ENCODE measurements at regions not wholly inside any gene's neighbourhood (a gene's known extent, or its start where the extent isn't known, plus 50 kb on each side); places are given as distances from the start of the nearest gene placed in this dataset.
A peak's percentile ranks its signal among the peaks of the same experiment; 100 is the strongest.
"Not testable (repeated sequence)": the region's sequence is repeated elsewhere in the genome, so short reads cannot be mapped to it uniquely, and the experiment has no call there.

GRCh38 chr5:130955041-130955440 is 210.0 kb downstream of the HINT1 start:
- DNase-seq (ENCODE audit: low read depth), result peak; percentile 10

GRCh38 chr5:130954336-130954735 is 210.7 kb downstream of the HINT1 start:
- DNase-seq (ENCODE audit: low read depth), result no peak

GRCh38 chr5:130939059-130939458 is 226.0 kb downstream of the HINT1 start:
- DNase-seq (ENCODE audit: low read depth), result no peak

GRCh38 chr5:130937046-130937445 is 228.0 kb downstream of the HINT1 start:
- no peak for DNase-seq (ENCODE audit: low read depth)

GRCh38 chr5:130923543-130924124 is 241.4 kb downstream of the HINT1 start:
- peak; percentile 50 for DNase-seq (ENCODE audit: low read depth)

GRCh38 chr5:130912088-130912487 is 253.0 kb downstream of the HINT1 start:
- no peak for DNase-seq (ENCODE audit: low read depth)

- DNase-seq (ENCODE audit: low read depth), result no peak
Measured at GRCh38 chr5:130908186-130908585, 256.9 kb downstream of the HINT1 start.

GRCh38 chr5:130897537-130898195 is 267.4 kb downstream of the HINT1 start:
- DNase-seq (ENCODE audit: low read depth), result not testable (repeated sequence)

- not testable (repeated sequence) for DNase-seq (ENCODE audit: low read depth)
Measured at GRCh38 chr5:130897181-130897536, 267.9 kb downstream of the HINT1 start.

- no peak for DNase-seq (ENCODE audit: low read depth)
Measured at GRCh38 chr5:130896636-130897035, 268.4 kb downstream of the HINT1 start.

GRCh38 chr5:130893006-130893405 is 272.1 kb downstream of the HINT1 start:
- no peak for DNase-seq (ENCODE audit: low read depth)

- no peak for DNase-seq (ENCODE audit: low read depth)
Measured at GRCh38 chr5:130890610-130891009, 274.4 kb downstream of the HINT1 start.

- DNase-seq (ENCODE audit: low read depth), result no peak
Measured at GRCh38 chr5:130885691-130886090, 279.4 kb downstream of the HINT1 start.

- DNase-seq (ENCODE audit: low read depth), result no peak
Measured at GRCh38 chr5:130885027-130885426, 280.0 kb downstream of the HINT1 start.

GRCh38 chr5:130884023-130884422 is 281.0 kb downstream of the HINT1 start:
- DNase-seq (ENCODE audit: low read depth), result no peak

- DNase-seq (ENCODE audit: low read depth), result no peak
Measured at GRCh38 chr5:130875656-130876055, 289.4 kb downstream of the HINT1 start.

GRCh38 chr5:130874861-130875417 is 290.1 kb downstream of the HINT1 start:
- DNase-seq (ENCODE audit: low read depth), result no peak

GRCh38 chr5:130871346-130872086 is 293.5 kb downstream of the HINT1 start:
- DNase-seq (ENCODE audit: low read depth), result peak; percentile 51

GRCh38 chr5:130870691-130871090 is 294.4 kb downstream of the HINT1 start:
- DNase-seq (ENCODE audit: low read depth), result no peak

- DNase-seq (ENCODE audit: low read depth), result peak; percentile 41
Measured at GRCh38 chr5:130868186-130868840, 296.7 kb downstream of the HINT1 start.

GRCh38 chr5:130845049-130845765 is 319.8 kb downstream of the HINT1 start:
- no peak for DNase-seq (ENCODE audit: low read depth)

Data from EH (cell line).